NB4 (cell line): ENCODE measurements at regions not wholly inside any gene's neighbourhood (a gene's known extent, or its start where the extent isn't known, plus 50 kb on each side); places are given as distances from the start of the nearest gene placed in this dataset.
"Not testable (repeated sequence)": the region's sequence is repeated elsewhere in the genome, so short reads cannot be mapped to it uniquely, and the experiment has no call there.

ENCODE experiments used
- DNase-seq: peaks from one replicate; pipeline ENCODE4 v3.0.0; 2010; ENCODE audit warnings: low read depth
- H3K4me3 ChIP-seq: one replicate; pipeline ENCODE4 v1.5.1; 2011; ENCODE audit warnings: mild to moderate bottlenecking, low read depth, low read length, moderate library complexity
- CTCF ChIP-seq: IDR thresholded peaks from one replicate; pipeline ENCODE4 v1.5.1; 2012; ENCODE audit warnings: low read depth, low read length
- MAX ChIP-seq: IDR thresholded peaks from 2 replicates; pipeline ENCODE4 v1.6.1; 2011; ENCODE audit warnings: low read depth, low read length
- MYC ChIP-seq: IDR thresholded peaks from 2 replicates; pipeline ENCODE4 v1.6.1; 2011; ENCODE audit warnings: low read depth, low read length
- POLR2A ChIP-seq: IDR thresholded peaks from 2 replicates; pipeline ENCODE4 v1.6.1; 2011; ENCODE audit warnings: mild to moderate bottlenecking; ENCODE audit not compliant: insufficient read length; ENCODE audit errors: extremely low read depth

GRCh38 chr3:154835639-154836038, 244.5 kb upstream of the MME start:
- DNase-seq, result no peak
- TF ChIP-seq MAX (no peak), CTCF (no peak)
- H3K4me3 ChIP-seq, result no peak overlapping the region

- H3K4me3 ChIP-seq, DNase-seq: not testable (repeated sequence)
Measured at GRCh38 chr3:154834831-154835230, 245.3 kb upstream of the MME start.

GRCh38 chr3:154829929-154830328, 250.2 kb upstream of the MME start:
- H3K4me3 ChIP-seq, result no peak overlapping the region
- TF ChIP-seq MAX (no peak), MYC (no peak), CTCF (no peak), POLR2A (no peak)
- no peak for DNase-seq

GRCh38 chr3:154819491-154819890, 260.6 kb upstream of the MME start:
- H3K4me3 ChIP-seq, result no peak overlapping the region
- no peak for TF ChIP-seq CTCF
- no peak for TF ChIP-seq MAX
- TF ChIP-seq POLR2A, result no peak
- no peak for TF ChIP-seq MYC
- no peak for DNase-seq

GRCh38 chr3:154818676-154819255, 261.4 kb upstream of the MME start:
- no peak for TF ChIP-seq POLR2A
- TF ChIP-seq CTCF, result no peak
- no peak for TF ChIP-seq MAX
- TF ChIP-seq MYC, result no peak
- DNase-seq, result no peak

GRCh38 chr3:154810017-154810416, 270.1 kb upstream of the MME start:
- DNase-seq, H3K4me3 ChIP-seq: not testable (repeated sequence)

More at GRCh38 chr3:154818676-154819255, 261.4 kb upstream of the MME start:
- no peak overlapping the region for H3K4me3 ChIP-seq

- TF ChIP-seq MYC, result no peak
- TF ChIP-seq MAX, result no peak
- no peak for TF ChIP-seq POLR2A
- TF ChIP-seq CTCF, result no peak
- no peak overlapping the region for H3K4me3 ChIP-seq
Measured at GRCh38 chr3:154801729-154802128, 278.4 kb upstream of the MME start.

More at GRCh38 chr3:154801729-154802128, 278.4 kb upstream of the MME start:
- DNase-seq, result no peak
